SHP77 treated with DMSO at 0.1 percent for 48 hours (cell line): ENCODE measurements at regions not wholly inside any gene's neighbourhood (a gene's known extent, or its start where the extent isn't known, plus 50 kb on each side); places are given as distances from the start of the nearest gene placed in this dataset.

Source experiments
- DNase-seq: peaks from one replicate; lab custom pipeline; 2025; lab: John Stamatoyannopoulos, UW

GRCh38 chr12:125371033-125371432 lies 305.8 kb downstream of the AACS start:
- no peak for DNase-seq

- no peak for DNase-seq
These were observed 306.9 kb downstream of the AACS start for GRCh38 chr12:125372085-125372484.

GRCh38 chr12:125373375-125373774 lies 308.1 kb downstream of the AACS start:
- DNase-seq, result no peak

GRCh38 chr12:125376422-125376821 lies 311.2 kb downstream of the AACS start:
- DNase-seq, result no peak

- DNase-seq, result no peak
These were observed 311.9 kb downstream of the AACS start for GRCh38 chr12:125377093-125377492.

GRCh38 chr12:125381373-125381772 lies 316.1 kb downstream of the AACS start:
- DNase-seq, result no peak

- no peak for DNase-seq
These were observed 317.7 kb downstream of the AACS start for GRCh38 chr12:125382926-125383325.

GRCh38 chr12:125386652-125387051 lies 321.4 kb downstream of the AACS start:
- no peak for DNase-seq

- DNase-seq, result no peak
These were observed 322.0 kb downstream of the AACS start for GRCh38 chr12:125387206-125387605.

GRCh38 chr12:125389061-125389697 lies 323.9 kb downstream of the AACS start:
- DNase-seq, result no peak

- no peak for DNase-seq
These were observed 328.3 kb downstream of the AACS start for GRCh38 chr12:125393569-125393968.

GRCh38 chr12:125395583-125396215 lies 330.5 kb downstream of the AACS start:
- DNase-seq, result no peak

- no peak for DNase-seq
These were observed 334.3 kb downstream of the AACS start for GRCh38 chr12:125399489-125399888.

GRCh38 chr12:125402874-125403789 lies 337.9 kb downstream of the AACS start:
- DNase-seq, result peak; percentile 53

GRCh38 chr12:125403843-125404242 lies 338.6 kb downstream of the AACS start:
- DNase-seq, result no peak

- no peak for DNase-seq
These were observed 340.9 kb downstream of the AACS start for GRCh38 chr12:125406131-125406530.

GRCh38 chr12:125408718-125409117 lies 343.5 kb downstream of the AACS start:
- DNase-seq, result no peak

- DNase-seq, result no peak
These were observed 347.3 kb downstream of the AACS start for GRCh38 chr12:125412506-125412905.

- DNase-seq, result no peak
These were observed 352.2 kb downstream of the AACS start for GRCh38 chr12:125417446-125417845.

GRCh38 chr12:125418902-125419564 lies 353.8 kb downstream of the AACS start:
- DNase-seq, result no peak

GRCh38 chr12:125424909-125425308 lies 359.7 kb downstream of the AACS start:
- DNase-seq, result no peak

GRCh38 chr12:125431516-125431915 lies 366.3 kb downstream of the AACS start:
- no peak for DNase-seq
